Progenitor cell of endocrine pancreas (in vitro differentiated cells): ENCODE measurements at regions not wholly inside any gene's neighbourhood (a gene's known extent, or its start where the extent isn't known, plus 50 kb on each side); places are given as distances from the start of the nearest gene placed in this dataset.
"Not testable (repeated sequence)": the region's sequence is repeated elsewhere in the genome, so short reads cannot be mapped to it uniquely, and the experiment has no call there.

ENCODE experiments used
- DNase-seq: peaks from one replicate; pipeline ENCODE4 v3.0.0; 2021; ENCODE audit warnings: low spot score; ENCODE audit not compliant: unreplicated experiment
- H3K27ac Mint-ChIP-seq: 2 replicates; pipeline ENCODE4 v1.8.0; 2021; ENCODE audit warnings: mild to moderate bottlenecking, moderate library complexity, mixed read lengths
- H3K27me3 Mint-ChIP-seq: 2 replicates; pipeline ENCODE4 v1.8.0; 2021; ENCODE audit warnings: mixed read lengths
- H3K36me3 Mint-ChIP-seq: 2 replicates; pipeline ENCODE4 v1.8.0; 2022; ENCODE audit warnings: mixed read lengths; ENCODE audit not compliant: insufficient read depth
- H3K4me1 Mint-ChIP-seq: 2 replicates; pipeline ENCODE4 v1.8.0; 2021; ENCODE audit warnings: low read depth, mixed read lengths
- H3K4me3 Mint-ChIP-seq: 2 replicates; pipeline ENCODE4 v1.8.0; 2021; ENCODE audit warnings: low read depth, mild to moderate bottlenecking, moderate library complexity, mixed read lengths
- H3K9me3 Mint-ChIP-seq: 2 replicates; pipeline ENCODE4 v1.8.0; 2021; ENCODE audit warnings: low read depth, mixed read lengths
- CTCF ChIP-seq: fragments of 200-600 bp; sonication (generic); IDR thresholded peaks from one replicate; pipeline ENCODE4 v1.5.0; 2021; ENCODE audit warnings: antibody characterized with exemption, mild to moderate bottlenecking; ENCODE audit not compliant: unreplicated experiment

DNA sequence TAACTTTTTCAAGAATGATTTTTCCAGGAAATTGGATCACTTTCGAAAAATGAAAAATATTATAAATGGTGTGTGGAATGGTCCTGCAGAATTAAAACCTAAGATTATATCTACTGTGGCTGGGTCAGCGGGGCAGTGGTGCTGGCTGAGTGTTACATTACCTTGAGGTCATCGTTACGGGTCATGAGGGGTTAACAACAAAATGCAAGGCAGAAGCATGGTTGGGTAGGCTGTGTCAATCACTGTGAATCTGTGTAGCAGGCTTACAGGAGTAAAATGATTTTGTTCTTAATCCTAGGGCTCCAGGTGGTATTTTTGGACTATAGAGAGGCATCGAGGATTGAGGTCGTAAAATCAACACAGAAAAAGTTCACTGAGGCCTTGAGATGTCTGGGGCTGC is 105.2 kb upstream of the AMOT start:
- no peak overlapping the region for H3K4me3 Mint-ChIP-seq
- no peaks in the 10 kb centered on the region for H3K36me3 Mint-ChIP-seq
- H3K27me3 Mint-ChIP-seq = no peaks in the 10 kb centered on the region
- no peak overlapping the region for H3K27ac Mint-ChIP-seq
- no peak for DNase-seq
- peaks cover 8% of the 10 kb centered on the region for H3K4me1 Mint-ChIP-seq
- TF ChIP-seq CTCF = no peak
- no peaks in the 10 kb centered on the region for H3K9me3 Mint-ChIP-seq

GRCh38 chrX:112941209-112941837 is 100.7 kb upstream of the AMOT start:
- H3K4me1 Mint-ChIP-seq = peaks cover 5% of the 10 kb centered on the region
- no peaks in the 10 kb centered on the region for H3K36me3 Mint-ChIP-seq
- no peaks in the 10 kb centered on the region for H3K9me3 Mint-ChIP-seq
- H3K4me3 Mint-ChIP-seq = no peak overlapping the region
- DNase-seq = no peak
- H3K27ac Mint-ChIP-seq = no peak overlapping the region
- no peak for TF ChIP-seq CTCF
- H3K27me3 Mint-ChIP-seq = no peaks in the 10 kb centered on the region

- Mint-ChIP-seq H3K27ac (no peak overlapping the region), H3K36me3 (no peaks in the 10 kb centered on the region), H3K4me3 (no peak overlapping the region), H3K9me3 (no peaks in the 10 kb centered on the region), H3K4me1 (no peaks in the 10 kb centered on the region), H3K27me3 (no peaks in the 10 kb centered on the region)
- no peak for DNase-seq
- no peak for TF ChIP-seq CTCF
Observed at GRCh38 chrX:112935029-112935428, 94.4 kb upstream of the AMOT start.

DNA sequence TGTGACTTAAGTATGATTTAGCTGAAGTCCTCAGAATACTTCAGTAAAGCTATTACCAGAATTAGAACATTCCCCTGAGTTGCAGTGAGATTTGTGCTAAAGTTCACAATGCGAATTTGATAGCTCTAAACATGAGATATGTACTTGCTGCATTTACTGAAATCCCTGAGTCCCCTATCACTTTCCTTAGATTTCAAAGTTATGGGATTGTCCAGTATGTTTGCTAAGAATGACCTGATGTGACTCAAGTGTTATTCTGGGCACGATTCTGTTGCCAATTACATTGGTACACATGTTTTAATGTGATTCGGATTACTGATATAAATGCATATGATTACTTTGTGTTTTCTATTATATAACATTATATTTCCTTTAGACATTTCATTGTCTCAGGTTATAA is 91.3 kb upstream of the AMOT start:
- no peaks in the 10 kb centered on the region for H3K4me1 Mint-ChIP-seq
- no peak overlapping the region for H3K27ac Mint-ChIP-seq
- no peaks in the 10 kb centered on the region for H3K27me3 Mint-ChIP-seq
- DNase-seq = no peak
- H3K9me3 Mint-ChIP-seq = peaks cover 9% of the 10 kb centered on the region
- no peaks in the 10 kb centered on the region for H3K36me3 Mint-ChIP-seq
- H3K4me3 Mint-ChIP-seq = no peak overlapping the region
- no peak for TF ChIP-seq CTCF

GRCh38 chrX:112931478-112931877 is 90.8 kb upstream of the AMOT start:
- no peak overlapping the region for H3K4me3 Mint-ChIP-seq
- H3K9me3 Mint-ChIP-seq = peaks cover 9% of the 10 kb centered on the region
- H3K27ac Mint-ChIP-seq = no peak overlapping the region
- TF ChIP-seq CTCF = no peak
- DNase-seq = no peak
- H3K27me3 Mint-ChIP-seq = no peaks in the 10 kb centered on the region
- no peaks in the 10 kb centered on the region for H3K36me3 Mint-ChIP-seq
- no peaks in the 10 kb centered on the region for H3K4me1 Mint-ChIP-seq

- DNase-seq, H3K36me3 Mint-ChIP-seq, H3K27me3 Mint-ChIP-seq, H3K27ac Mint-ChIP-seq, H3K4me1 Mint-ChIP-seq, H3K4me3 Mint-ChIP-seq: not testable (repeated sequence)
- peaks cover 24% of the 10 kb centered on the region for H3K9me3 Mint-ChIP-seq
Observed at GRCh38 chrX:112923381-112923780, 82.8 kb upstream of the AMOT start.
